Adrenal gland (tissue), 5 donors: ENCODE measurements at regions not wholly inside any gene's neighbourhood (a gene's known extent, or its start where the extent isn't known, plus 50 kb on each side); places are given as distances from the start of the nearest gene placed in this dataset.

Source experiments
- POLR2A ChIP-seq, 2 donors: fragments of 450-650 bp; IDR thresholded peaks; one replicate each; pipeline ENCODE4 v1.6.1; 2017; ENCODE audit warnings: antibody characterized with exemption in 2 of 2, mild to moderate bottlenecking in 2 of 2, moderate library complexity in 1 of 2
- TF ChIP-seq, protein P1 (sequence below), 6 experiments: fragments of 450-650 bp in 4 of 6; fragments of 200-600 bp in 2 of 6; sonication (generic) in 1 of 6; IDR thresholded peaks; 1 replicate in 5 of 6; 2 replicates in 1 of 6; pipeline versions ENCODE4 v1.5.1 to v1.8.0; 2016 to 2021; ENCODE audit warnings: antibody characterized with exemption in 6 of 6, mild to moderate bottlenecking in 2 of 6, moderate library complexity in 1 of 6
- donor health status: DM: no; HTN: no; CAD: no.

DNA sequence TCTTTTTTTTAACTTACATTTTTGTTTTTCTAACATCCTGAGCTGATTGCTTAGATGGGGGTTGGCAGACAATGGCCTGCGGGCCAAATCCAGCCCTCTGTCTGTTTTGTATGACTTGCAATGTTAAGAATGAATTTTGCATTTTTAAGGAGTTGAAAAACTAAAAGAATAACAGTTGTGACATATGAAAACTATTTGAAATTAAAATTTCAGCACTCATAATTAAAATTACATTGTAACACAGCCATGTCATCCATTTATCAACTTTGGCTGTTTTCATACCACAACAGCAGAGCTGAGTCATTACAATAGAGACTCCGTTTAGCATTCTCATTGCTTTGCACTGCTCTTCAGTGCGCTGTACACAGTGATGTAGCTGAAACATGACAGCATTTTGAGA is 94.1 kb upstream of the MC4R start:
- TF ChIP-seq, protein P1, sequence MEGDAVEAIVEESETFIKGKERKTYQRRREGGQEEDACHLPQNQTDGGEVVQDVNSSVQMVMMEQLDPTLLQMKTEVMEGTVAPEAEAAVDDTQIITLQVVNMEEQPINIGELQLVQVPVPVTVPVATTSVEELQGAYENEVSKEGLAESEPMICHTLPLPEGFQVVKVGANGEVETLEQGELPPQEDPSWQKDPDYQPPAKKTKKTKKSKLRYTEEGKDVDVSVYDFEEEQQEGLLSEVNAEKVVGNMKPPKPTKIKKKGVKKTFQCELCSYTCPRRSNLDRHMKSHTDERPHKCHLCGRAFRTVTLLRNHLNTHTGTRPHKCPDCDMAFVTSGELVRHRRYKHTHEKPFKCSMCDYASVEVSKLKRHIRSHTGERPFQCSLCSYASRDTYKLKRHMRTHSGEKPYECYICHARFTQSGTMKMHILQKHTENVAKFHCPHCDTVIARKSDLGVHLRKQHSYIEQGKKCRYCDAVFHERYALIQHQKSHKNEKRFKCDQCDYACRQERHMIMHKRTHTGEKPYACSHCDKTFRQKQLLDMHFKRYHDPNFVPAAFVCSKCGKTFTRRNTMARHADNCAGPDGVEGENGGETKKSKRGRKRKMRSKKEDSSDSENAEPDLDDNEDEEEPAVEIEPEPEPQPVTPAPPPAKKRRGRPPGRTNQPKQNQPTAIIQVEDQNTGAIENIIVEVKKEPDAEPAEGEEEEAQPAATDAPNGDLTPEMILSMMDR (IDR thresholded peaks at IDR 0.05), result no peak
- no peak for TF ChIP-seq POLR2A (IDR thresholded peaks at IDR 0.05)
